ENCODE measurements at regions not wholly inside any gene's neighbourhood (a gene's known extent, or its start where the extent isn't known, plus 50 kb on each side); places are given as distances from the start of the nearest gene placed in this dataset.
"Not testable (repeated sequence)": the region's sequence is repeated elsewhere in the genome, so short reads cannot be mapped to it uniquely, and the experiment has no call there.

GRCh38 chr7:121531175-121532070, 135.3 kb upstream of the FAM3C start:
- no peak for DNase-seq (ENCODE audit: insufficient read length, low spot score)
- FAIRE-seq: peak; percentile 57

- FAIRE-seq (peak; percentile 98), DNase-seq (ENCODE audit: insufficient read length, low spot score) (peak; percentile 25)
Observed at GRCh38 chr7:121530227-121531174, 134.4 kb upstream of the FAM3C start.

- FAIRE-seq (no peak), DNase-seq (ENCODE audit: insufficient read length, low spot score) (no peak)
Observed at GRCh38 chr7:121529003-121529402, 132.9 kb upstream of the FAM3C start.

GRCh38 chr7:121526210-121526609, 130.1 kb upstream of the FAM3C start:
- not testable (repeated sequence) for FAIRE-seq; DNase-seq (ENCODE audit: insufficient read length, low spot score)

- DNase-seq (ENCODE audit: insufficient read length, low spot score) (no peak), FAIRE-seq (no peak)
Observed at GRCh38 chr7:121525155-121525819, 129.2 kb upstream of the FAM3C start.

- FAIRE-seq: no peak
- DNase-seq (ENCODE audit: insufficient read length, low spot score): no peak
Observed at GRCh38 chr7:121521711-121522400, 125.7 kb upstream of the FAM3C start.

GRCh38 chr7:121520911-121521310, 124.8 kb upstream of the FAM3C start:
- DNase-seq (ENCODE audit: insufficient read length, low spot score): no peak
- FAIRE-seq: no peak

GRCh38 chr7:121519548-121520521, 123.7 kb upstream of the FAM3C start:
- peak; percentile 39 for FAIRE-seq
- no peak for DNase-seq (ENCODE audit: insufficient read length, low spot score)

GRCh38 chr7:121517591-121517990, 121.5 kb upstream of the FAM3C start:
- DNase-seq (ENCODE audit: insufficient read length, low spot score): no peak
- no peak for FAIRE-seq

- DNase-seq (ENCODE audit: insufficient read length, low spot score) (no peak), FAIRE-seq (no peak)
Observed at GRCh38 chr7:121516821-121517220, 120.7 kb upstream of the FAM3C start.

- no peak for FAIRE-seq
- DNase-seq (ENCODE audit: insufficient read length, low spot score): no peak
Observed at GRCh38 chr7:121515630-121516401, 119.7 kb upstream of the FAM3C start.

- no peak for FAIRE-seq
Observed at GRCh38 chr7:121515229-121515628, 119.1 kb upstream of the FAM3C start.

GRCh38 chr7:121513105-121513504, 117.0 kb upstream of the FAM3C start:
- no peak for DNase-seq (ENCODE audit: insufficient read length, low spot score)
- FAIRE-seq: no peak

More at GRCh38 chr7:121515229-121515628, 119.1 kb upstream of the FAM3C start:
- DNase-seq (ENCODE audit: insufficient read length, low spot score): no peak

GRCh38 chr7:121510858-121511482, 114.9 kb upstream of the FAM3C start:
- DNase-seq (ENCODE audit: insufficient read length, low spot score) (no peak), FAIRE-seq (no peak)

- no peak for DNase-seq (ENCODE audit: insufficient read length, low spot score)
Observed at GRCh38 chr7:121510302-121510701, 114.2 kb upstream of the FAM3C start.

GRCh38 chr7:121505540-121506182, 109.6 kb upstream of the FAM3C start:
- no peak for DNase-seq (ENCODE audit: insufficient read length, low spot score)
- FAIRE-seq: no peak

More at GRCh38 chr7:121510302-121510701, 114.2 kb upstream of the FAM3C start:
- no peak for FAIRE-seq

- DNase-seq (ENCODE audit: insufficient read length, low spot score) (no peak), FAIRE-seq (no peak)
Observed at GRCh38 chr7:121505021-121505420, 108.9 kb upstream of the FAM3C start.

Measured in GM19239 (cell line).